K562 (cell line): ENCODE measurements at regions not wholly inside any gene's neighbourhood (a gene's known extent, or its start where the extent isn't known, plus 50 kb on each side); places are given as distances from the start of the nearest gene placed in this dataset.

Experiments
- ATAC-seq: fragments of 200-7000 bp; cut with Tn5 transposase; 3 replicates; pipeline ENCODE4 v1.9.1; 2020; ENCODE audit warnings: moderate library complexity
- BruUV-seq: library from RNA; stranded (reverse); fragments of 400-500 nt; replicated peaks from 2 replicates; lab custom pipeline; 2021; lab: Mats Ljungman, UMichigan
- CTCF ChIA-PET: fragments of 300-600 bp; formaldehyde crosslinking; extraction: SDS; loops from one replicate; lab custom pipeline; 2021; ENCODE audit warnings: low intra/inter-chr PET ratio; lab: Yijun Ruan, JAX
- POLR2A ChIA-PET: fragments of 300-600, 350-650 bp; sonication (Branson Sonifier 250); formaldehyde crosslinking; extraction: SDS; loops from one replicate; lab custom pipeline; 2021; ENCODE audit warnings: antibody characterized with exemption, inconsistent platforms; lab: Yijun Ruan, JAX
- DNase-seq, 4 experiments: peaks; one replicate each; pipeline versions ENCODE4 v3.0.0 to v3.0.0-alpha.2; 2011 to 2018; ENCODE audit warnings: low spot score in 3 of 4, mixed read lengths in 3 of 4; ENCODE audit errors: extremely low read depth in 1 of 4
- FAIRE-seq: peaks from 2 replicates; lab custom pipeline; 2011; peaks lifted over from hg19 to GRCh38; lab: Jason Lieb, UNC
- H2AFZ ChIP-seq: 2 replicates; pipeline ENCODE4 v1.6.0; 2011; ENCODE audit warnings: low read depth, low read length, control low read depth, inconsistent platforms
- H3K27ac ChIP-seq: fragments of 200-600 bp; 3 replicates; pipeline ENCODE4 v1.8.0; 2011; ENCODE audit warnings: low read depth, mild to moderate bottlenecking, control low read depth, inconsistent platforms, low read length, moderate library complexity, mixed read lengths; ENCODE audit errors: extremely low read depth
- H3K27me3 ChIP-seq, 2 experiments: fragments of 300-600 bp in 1 of 2; 2 replicates in 1 of 2; 3 replicates in 1 of 2; pipeline versions ENCODE4 v1.6.0 to v1.8.0; 2011; ENCODE audit warnings: inconsistent platforms in 2 of 2, low read length in 2 of 2, mild to moderate bottlenecking in 1 of 2, mixed read lengths in 1 of 2, moderate library complexity in 1 of 2; ENCODE audit not compliant: control insufficient read depth in 2 of 2, insufficient read depth in 2 of 2
- H3K36me3 ChIP-seq: fragments of 300-600 bp; 3 replicates; pipeline ENCODE4 v1.8.0; 2011; ENCODE audit warnings: mild to moderate bottlenecking, low read length, inconsistent platforms; ENCODE audit not compliant: control insufficient read depth, insufficient read depth
- H3K4me1 ChIP-seq, 2 experiments: fragments of 200-600 bp in 1 of 2; replicated peaks in 1 of 2; 2 replicates in 1 of 2; 3 replicates in 1 of 2; pipeline versions ENCODE4 v1.5.1 to v1.8.0; 2011; ENCODE audit warnings: inconsistent platforms in 2 of 2, low read length in 2 of 2, mild to moderate bottlenecking in 1 of 2, mixed read lengths in 1 of 2, moderate library complexity in 1 of 2; ENCODE audit not compliant: control insufficient read depth in 2 of 2, insufficient read depth in 2 of 2
- H3K4me2 ChIP-seq: 2 replicates; pipeline ENCODE4 v1.6.1; 2011; ENCODE audit warnings: low read length, control low read depth, inconsistent platforms, mixed read lengths; ENCODE audit not compliant: insufficient read depth
- H3K4me3 ChIP-seq: fragments of 200-600 bp; sonication (generic), shearing (Covaris generic); 2 replicates; pipeline ENCODE4 v1.5.1; 2016; ENCODE audit warnings: control low read depth, inconsistent platforms
- H3K79me2 ChIP-seq: fragments of 200-600 bp; 3 replicates; pipeline ENCODE4 v1.8.0; 2011; ENCODE audit warnings: low read length, inconsistent platforms; ENCODE audit not compliant: control insufficient read depth, insufficient read depth
- H3K9ac ChIP-seq, 2 experiments: 2 replicates each; pipeline versions ENCODE4 v1.6.0 to v1.6.1; 2011; ENCODE audit warnings: low read depth in 2 of 2, low read length in 2 of 2, control low read depth in 1 of 2, inconsistent platforms in 1 of 2, mild to moderate bottlenecking in 1 of 2, mixed read lengths in 1 of 2; ENCODE audit not compliant: insufficient read depth in 1 of 2
- H3K9me1 ChIP-seq: one replicate; pipeline ENCODE4 v1.6.0; 2011; ENCODE audit warnings: inconsistent platforms, mild to moderate bottlenecking, low read length, moderate library complexity; ENCODE audit not compliant: control insufficient read depth, insufficient read depth
- H3K9me3 ChIP-seq: replicated peaks from 2 replicates; pipeline ENCODE4 v1.5.1; 2011; ENCODE audit warnings: low read depth, low read length, inconsistent platforms; ENCODE audit not compliant: control insufficient read depth, insufficient read depth
- H4K20me1 ChIP-seq: replicated peaks from 2 replicates; pipeline ENCODE4 v1.6.1; 2011; ENCODE audit warnings: low read length, inconsistent platforms, mixed read lengths; ENCODE audit not compliant: control insufficient read depth, insufficient read depth
- ADNP ChIP-seq: fragments of 200-800 bp; sonication (Bioruptor generic); IDR thresholded peaks from 2 replicates; pipeline ENCODE4 v1.6.1; 2016; ENCODE audit warnings: missing genetic modification characterization, missing compliant biosample characterization
- EZH2 ChIP-seq: IDR thresholded peaks from 2 replicates; pipeline ENCODE4 v1.6.1; 2012; ENCODE audit warnings: low read depth, mild to moderate bottlenecking, inconsistent platforms, low read length, borderline replicate concordance
- PPARD ChIP-seq: fragments of 250-450 bp; sonication (Bioruptor Pico); IDR thresholded peaks from 2 replicates; pipeline ENCODE4 v1.8.0; 2022; ENCODE audit warnings: inconsistent platforms, mild to moderate bottlenecking, moderate library complexity
- ZNF121 ChIP-seq: sonication (generic); formaldehyde crosslinking; conservative IDR thresholded peaks from 2 replicates; pipeline ENCODE4 v1.8.0; 2022; ENCODE audit warnings: missing genetic modification reagents
- WGBS: fragments of 100-300 bp; shearing (Covaris generic); methylation state at CpG from one replicate; pipeline ENCODE4 v1.1.6; 2016; ENCODE audit warnings: low coverage, mixed read lengths; ENCODE audit not compliant: insufficient coverage; ENCODE audit errors: missing lambda C conversion rate; 5-methylcytosine and 5-hydroxymethylcytosine counted together
- in situ Hi-C: fragments of 300-500 bp; cut with MboI; formaldehyde crosslinking; loops from 4 replicates; pipeline ENCODE4 v1.15.0; 2018; ENCODE audit warnings: inconsistent platforms, mixed read lengths
- intact Hi-C: fragments of 100-400 bp; cut with micrococcal nuclease; formaldehyde crosslinking; loops from 2 replicates; pipeline ENCODE4 v1.14.2; 2022
- TF ChIP-seq, protein P1 (sequence below): fragments of 250-450 bp; sonication (Bioruptor Pico); IDR thresholded peaks from 2 replicates; pipeline ENCODE4 v1.8.0; 2022; ENCODE audit warnings: inconsistent platforms
- TF ChIP-seq, protein P2 (sequence below): sonication (generic); formaldehyde crosslinking; IDR thresholded peaks from 2 replicates; pipeline ENCODE4 v1.8.1; 2023; ENCODE audit warnings: mild to moderate bottlenecking, missing genetic modification reagents, moderate library complexity
- TF ChIP-seq, protein P3 (sequence below): fragments of 450-650 bp; IDR thresholded peaks from 2 replicates; pipeline ENCODE4 v1.6.1; 2016; ENCODE audit warnings: low read depth

DNA sequence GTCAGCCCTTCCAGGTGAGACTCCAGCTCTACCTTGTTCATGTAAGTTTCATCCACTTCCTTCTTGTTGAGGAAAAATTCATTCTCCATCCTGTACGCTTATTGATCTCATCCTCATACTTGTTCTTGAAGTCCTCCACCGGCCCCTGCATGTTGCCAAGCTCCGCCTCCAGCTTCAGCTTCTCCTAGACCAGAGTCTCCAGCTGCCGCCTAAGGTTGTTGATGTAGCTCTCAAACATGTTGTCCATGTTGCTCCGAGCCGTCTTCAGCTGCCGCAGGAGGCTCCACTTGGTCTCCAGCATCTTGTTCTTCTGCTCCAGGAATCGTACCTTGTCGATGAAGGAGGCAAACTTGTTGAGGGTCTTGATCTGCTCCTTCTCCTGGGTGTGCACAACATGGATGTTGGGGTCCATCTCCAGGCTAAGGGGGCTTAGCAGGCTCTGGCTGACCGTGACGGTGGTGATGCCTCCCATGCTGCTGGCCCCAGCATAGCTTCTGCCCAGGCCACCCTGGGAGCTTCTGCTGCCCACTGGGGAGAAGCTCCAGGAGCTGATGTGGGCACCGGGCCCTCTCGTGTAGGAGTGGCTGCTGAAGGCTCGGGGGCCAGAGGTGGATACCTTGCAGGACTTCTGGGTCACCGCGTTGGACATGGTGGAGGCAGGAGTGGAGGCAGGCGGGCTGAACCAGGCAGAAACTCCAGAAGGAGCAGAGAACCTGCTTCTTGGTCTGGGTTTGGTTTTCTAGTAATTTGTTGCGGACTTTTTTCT, 422.6 kb upstream of the ARPP21 start (continued):
- TF ChIP-seq, protein P1, sequence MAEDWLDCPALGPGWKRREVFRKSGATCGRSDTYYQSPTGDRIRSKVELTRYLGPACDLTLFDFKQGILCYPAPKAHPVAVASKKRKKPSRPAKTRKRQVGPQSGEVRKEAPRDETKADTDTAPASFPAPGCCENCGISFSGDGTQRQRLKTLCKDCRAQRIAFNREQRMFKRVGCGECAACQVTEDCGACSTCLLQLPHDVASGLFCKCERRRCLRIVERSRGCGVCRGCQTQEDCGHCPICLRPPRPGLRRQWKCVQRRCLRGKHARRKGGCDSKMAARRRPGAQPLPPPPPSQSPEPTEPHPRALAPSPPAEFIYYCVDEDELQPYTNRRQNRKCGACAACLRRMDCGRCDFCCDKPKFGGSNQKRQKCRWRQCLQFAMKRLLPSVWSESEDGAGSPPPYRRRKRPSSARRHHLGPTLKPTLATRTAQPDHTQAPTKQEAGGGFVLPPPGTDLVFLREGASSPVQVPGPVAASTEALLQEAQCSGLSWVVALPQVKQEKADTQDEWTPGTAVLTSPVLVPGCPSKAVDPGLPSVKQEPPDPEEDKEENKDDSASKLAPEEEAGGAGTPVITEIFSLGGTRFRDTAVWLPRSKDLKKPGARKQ (CRISPR knock-in tag): no peak
- TF ChIP-seq, all 486 proteins: peak for 0

DNA sequence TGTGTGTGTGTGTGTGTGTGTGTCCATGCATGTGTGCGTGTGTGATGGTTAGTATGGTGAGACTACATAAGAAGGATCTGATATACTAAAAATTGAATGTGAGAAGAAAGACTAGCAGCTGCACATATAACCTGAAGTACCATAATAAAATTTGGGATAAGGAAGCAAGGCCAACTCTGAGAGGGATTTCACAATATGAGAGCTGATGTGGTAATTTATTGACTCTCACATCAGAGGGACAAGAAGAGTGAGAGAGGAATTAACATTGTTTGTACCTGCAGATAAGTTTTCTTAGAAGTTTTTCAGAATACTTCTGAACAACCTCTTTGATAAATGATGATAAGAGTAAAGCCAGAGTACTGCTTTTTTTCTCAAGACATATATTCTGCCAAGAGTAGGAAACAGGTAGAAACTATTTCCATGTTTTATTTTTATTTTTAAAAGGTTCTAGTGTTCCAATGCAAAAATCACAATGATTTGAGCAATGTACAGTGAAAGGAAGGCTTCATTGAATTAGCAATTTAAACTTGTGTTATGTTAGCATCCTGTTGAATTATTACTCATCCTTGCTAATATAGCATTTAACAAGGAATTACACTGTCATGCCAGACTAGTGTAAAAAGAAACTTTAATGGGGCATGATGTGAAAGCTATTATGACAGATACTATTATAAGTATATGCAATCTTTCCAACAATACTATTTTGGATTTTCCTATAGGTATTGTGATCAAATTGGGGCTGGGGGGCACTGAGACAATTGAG, 415.5 kb upstream of the ARPP21 start:
- no peak overlapping the region for H3K4me3 ChIP-seq
- H3K27ac ChIP-seq: no peak overlapping the region
- no peaks in the 10 kb centered on the region for H3K9me1 ChIP-seq
- no peaks in the 10 kb centered on the region for H3K9me3 ChIP-seq
- POLR2A ChIA-PET: no interaction called here
- CTCF ChIA-PET: interaction anchor here (0.6 kb wide), 1 partner anchor 1134 kb away, joined by 3 read pairs; no protein-coding TSS in a partner anchor
- no peak for ATAC-seq
- WGBS: 0% methylated on average over 1 of the region's 1 CpG
- intact Hi-C loops (no loop called here), in situ Hi-C loops (no loop called here)
- no peaks in the 10 kb centered on the region for H3K4me1 ChIP-seq
- no TSS peak for BruUV-seq
- no peak for FAIRE-seq
- no peak for DNase-seq
- H3K9ac ChIP-seq: no peak overlapping the region
- H4K20me1 ChIP-seq: no peaks in the 10 kb centered on the region
- no peak overlapping the region for H3K4me2 ChIP-seq
- no peaks in the 10 kb centered on the region for H3K27me3 ChIP-seq
- no peaks in the 10 kb centered on the region for H3K36me3 ChIP-seq
- H2AFZ ChIP-seq: no peak overlapping the region
- H3K79me2 ChIP-seq: no peaks in the 10 kb centered on the region
- TF ChIP-seq PPARD (CRISPR knock-in tag): no peak
- TF ChIP-seq, protein P2, sequence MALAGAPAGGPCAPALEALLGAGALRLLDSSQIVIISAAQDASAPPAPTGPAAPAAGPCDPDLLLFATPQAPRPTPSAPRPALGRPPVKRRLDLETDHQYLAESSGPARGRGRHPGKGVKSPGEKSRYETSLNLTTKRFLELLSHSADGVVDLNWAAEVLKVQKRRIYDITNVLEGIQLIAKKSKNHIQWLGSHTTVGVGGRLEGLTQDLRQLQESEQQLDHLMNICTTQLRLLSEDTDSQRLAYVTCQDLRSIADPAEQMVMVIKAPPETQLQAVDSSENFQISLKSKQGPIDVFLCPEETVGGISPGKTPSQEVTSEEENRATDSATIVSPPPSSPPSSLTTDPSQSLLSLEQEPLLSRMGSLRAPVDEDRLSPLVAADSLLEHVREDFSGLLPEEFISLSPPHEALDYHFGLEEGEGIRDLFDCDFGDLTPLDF (CRISPR knock-in tag): no peak
- no peak for TF ChIP-seq EZH2
- no peak for TF ChIP-seq ZNF121 (CRISPR knock-in tag)
- TF ChIP-seq, protein P3, sequence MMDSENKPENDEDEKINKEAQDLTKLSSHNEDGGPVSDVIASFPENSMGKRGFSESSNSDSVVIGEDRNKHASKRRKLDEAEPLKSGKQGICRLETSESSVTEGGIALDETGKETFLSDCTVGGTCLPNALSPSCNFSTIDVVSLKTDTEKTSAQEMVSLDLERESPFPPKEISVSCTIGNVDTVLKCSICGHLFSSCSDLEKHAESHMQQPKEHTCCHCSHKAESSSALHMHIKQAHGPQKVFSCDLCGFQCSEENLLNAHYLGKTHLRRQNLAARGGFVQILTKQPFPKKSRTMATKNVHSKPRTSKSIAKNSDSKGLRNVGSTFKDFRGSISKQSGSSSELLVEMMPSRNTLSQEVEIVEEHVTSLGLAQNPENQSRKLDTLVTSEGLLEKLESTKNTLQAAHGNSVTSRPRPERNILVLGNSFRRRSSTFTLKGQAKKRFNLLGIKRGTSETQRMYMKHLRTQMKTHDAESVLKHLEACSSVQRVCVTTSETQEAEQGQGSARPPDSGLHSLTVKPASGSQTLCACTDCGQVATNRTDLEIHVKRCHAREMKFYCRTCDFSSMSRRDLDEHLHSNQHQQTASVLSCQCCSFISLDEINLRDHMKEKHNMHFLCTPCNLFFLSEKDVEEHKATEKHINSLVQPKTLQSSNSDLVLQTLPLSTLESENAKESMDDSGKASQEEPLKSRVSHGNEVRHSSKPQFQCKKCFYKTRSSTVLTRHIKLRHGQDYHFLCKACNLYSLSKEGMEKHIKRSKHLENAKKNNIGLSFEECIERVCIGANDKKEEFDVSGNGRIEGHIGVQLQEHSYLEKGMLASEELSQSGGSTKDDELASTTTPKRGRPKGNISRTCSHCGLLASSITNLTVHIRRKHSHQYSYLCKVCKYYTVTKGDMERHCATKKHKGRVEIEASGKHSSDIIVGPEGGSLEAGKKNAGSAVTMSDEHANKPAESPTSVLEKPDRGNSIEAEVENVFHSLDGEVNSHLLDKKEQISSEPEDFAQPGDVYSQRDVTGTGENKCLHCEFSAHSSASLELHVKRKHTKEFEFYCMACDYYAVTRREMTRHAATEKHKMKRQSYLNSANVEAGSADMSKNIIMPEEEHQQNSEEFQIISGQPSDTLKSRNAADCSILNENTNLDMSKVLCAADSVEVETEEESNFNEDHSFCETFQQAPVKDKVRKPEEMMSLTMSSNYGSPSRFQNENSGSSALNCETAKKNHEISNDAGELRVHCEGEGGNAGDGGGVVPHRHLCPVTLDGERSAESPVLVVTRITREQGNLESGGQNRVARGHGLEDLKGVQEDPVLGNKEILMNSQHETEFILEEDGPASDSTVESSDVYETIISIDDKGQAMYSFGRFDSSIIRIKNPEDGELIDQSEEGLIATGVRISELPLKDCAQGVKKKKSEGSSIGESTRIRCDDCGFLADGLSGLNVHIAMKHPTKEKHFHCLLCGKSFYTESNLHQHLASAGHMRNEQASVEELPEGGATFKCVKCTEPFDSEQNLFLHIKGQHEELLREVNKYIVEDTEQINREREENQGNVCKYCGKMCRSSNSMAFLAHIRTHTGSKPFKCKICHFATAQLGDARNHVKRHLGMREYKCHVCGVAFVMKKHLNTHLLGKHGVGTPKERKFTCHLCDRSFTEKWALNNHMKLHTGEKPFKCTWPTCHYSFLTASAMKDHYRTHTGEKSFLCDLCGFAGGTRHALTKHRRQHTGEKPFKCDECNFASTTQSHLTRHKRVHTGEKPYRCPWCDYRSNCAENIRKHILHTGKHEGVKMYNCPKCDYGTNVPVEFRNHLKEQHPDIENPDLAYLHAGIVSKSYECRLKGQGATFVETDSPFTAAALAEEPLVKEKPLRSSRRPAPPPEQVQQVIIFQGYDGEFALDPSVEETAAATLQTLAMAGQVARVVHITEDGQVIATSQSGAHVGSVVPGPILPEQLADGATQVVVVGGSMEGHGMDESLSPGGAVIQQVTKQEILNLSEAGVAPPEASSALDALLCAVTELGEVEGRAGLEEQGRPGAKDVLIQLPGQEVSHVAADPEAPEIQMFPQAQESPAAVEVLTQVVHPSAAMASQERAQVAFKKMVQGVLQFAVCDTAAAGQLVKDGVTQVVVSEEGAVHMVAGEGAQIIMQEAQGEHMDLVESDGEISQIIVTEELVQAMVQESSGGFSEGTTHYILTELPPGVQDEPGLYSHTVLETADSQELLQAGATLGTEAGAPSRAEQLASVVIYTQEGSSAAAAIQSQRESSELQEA: no peak
- TF ChIP-seq ADNP (tag): no peak
